ENCODE measurements at regions not wholly inside any gene's neighbourhood (a gene's known extent, or its start where the extent isn't known, plus 50 kb on each side); places are given as distances from the start of the nearest gene placed in this dataset.

GRCh38 chr18:67583621-67584020 lies 67.1 kb upstream of the DSEL start:
- DNase-seq (ENCODE audit: low read depth) = no peak

GRCh38 chr18:67582488-67582887 lies 66.0 kb upstream of the DSEL start:
- no peak for DNase-seq (ENCODE audit: low read depth)

GRCh38 chr18:67581178-67581577 lies 64.7 kb upstream of the DSEL start:
- no peak for DNase-seq (ENCODE audit: low read depth)

- DNase-seq (ENCODE audit: low read depth) = no peak
Measured at GRCh38 chr18:67577386-67577785, 60.9 kb upstream of the DSEL start.

- no peak for DNase-seq (ENCODE audit: low read depth)
Measured at GRCh38 chr18:67574749-67575148, 58.2 kb upstream of the DSEL start.

GRCh38 chr18:67568166-67568565 lies 51.6 kb upstream of the DSEL start:
- no peak for DNase-seq (ENCODE audit: low read depth)
